Midbrain (tissue), 1 donor: ENCODE measurements at regions not wholly inside any gene's neighbourhood (a gene's known extent, or its start where the extent isn't known, plus 50 kb on each side); places are given as distances from the start of the nearest gene placed in this dataset.

Experiments
- DNase-seq: peaks from one replicate; lab custom pipeline; 2025; lab: John Stamatoyannopoulos, UW

DNA sequence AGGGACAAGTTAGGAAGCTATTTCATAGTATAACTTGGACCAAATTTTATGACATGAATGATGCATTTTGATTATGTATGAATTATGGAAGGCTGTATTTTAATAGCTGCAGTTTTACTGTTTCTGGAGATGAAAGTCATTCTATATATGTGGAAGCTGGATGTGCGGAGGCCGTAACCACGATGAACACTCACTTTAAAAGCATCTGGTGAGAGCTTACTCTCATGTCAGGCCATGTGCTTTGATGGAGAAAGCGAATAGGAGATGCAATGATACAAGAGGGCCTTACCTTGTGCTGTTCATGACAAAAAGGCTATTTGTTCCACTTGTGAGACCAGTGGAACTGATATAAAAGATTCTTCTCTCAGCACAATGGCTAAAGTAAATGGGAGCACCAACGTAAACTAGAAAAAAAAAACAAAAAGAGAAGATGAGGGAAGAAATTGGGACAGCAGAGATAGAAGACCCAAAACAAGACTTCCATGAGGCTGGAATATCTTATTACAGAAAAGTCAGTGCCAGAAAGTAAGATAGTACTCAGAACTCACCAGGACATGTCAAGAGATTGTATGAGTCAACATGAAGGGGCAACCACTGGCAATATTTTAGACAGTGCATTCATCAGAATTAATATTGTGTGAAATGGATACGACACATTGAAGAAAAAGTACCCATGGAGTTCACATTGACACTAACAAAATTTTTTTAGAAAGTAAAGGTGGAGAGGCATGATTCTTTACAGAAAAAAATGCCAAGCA, 63.3 kb upstream of the GAB1 start:
- DNase-seq = no peak

DNA sequence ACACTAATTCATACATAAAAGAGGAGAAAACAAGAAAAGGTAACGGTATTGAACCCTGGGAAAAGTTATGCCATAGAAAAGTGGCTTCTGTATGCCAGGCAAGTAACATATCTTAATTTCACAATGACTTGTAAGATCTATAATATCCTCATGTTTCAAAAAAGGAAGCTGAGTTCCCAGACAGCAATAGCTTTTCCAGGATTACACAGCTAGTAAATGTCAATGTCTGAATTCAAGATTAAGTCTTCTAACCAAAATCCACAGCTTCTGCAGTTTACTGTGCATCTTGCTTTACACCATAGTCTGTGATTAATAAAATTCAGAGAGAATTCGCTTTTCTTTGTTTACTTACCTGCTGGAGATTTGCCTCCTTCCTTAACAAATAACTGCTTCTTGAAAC, 55.8 kb upstream of the GAB1 start:
- DNase-seq = no peak

DNA sequence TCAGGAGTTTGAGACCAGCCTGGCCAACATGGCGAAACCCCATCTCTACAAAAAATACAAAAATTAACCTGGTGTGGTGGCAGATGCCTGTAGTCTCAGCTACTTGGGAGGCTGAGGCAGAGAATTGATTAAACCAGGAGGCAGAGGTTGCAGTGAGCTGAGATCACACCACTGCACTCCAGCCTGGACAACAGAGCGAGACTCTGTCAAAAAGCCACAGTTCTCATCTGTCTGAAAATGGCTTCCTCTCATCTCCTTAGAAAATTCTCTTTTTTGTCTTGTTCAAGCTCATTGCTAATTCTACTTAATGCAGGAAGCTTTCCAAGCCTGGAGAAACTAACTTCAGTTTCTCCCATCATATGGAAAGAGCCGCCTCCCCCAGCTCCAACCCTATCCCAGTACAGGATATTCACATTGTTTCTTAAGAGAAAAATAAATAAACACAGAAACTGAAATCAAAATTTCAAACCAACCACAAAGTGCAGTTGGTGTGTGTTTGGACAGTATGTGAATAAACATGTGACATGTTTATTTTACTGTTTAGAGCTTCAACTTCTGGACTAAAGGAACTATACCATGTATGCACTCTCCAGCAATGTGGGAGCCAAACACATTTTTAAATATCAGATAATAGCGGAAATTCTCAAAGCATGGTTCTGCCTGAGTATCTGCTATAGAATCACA, 55.0 kb upstream of the GAB1 start:
- DNase-seq = no peak

DNA sequence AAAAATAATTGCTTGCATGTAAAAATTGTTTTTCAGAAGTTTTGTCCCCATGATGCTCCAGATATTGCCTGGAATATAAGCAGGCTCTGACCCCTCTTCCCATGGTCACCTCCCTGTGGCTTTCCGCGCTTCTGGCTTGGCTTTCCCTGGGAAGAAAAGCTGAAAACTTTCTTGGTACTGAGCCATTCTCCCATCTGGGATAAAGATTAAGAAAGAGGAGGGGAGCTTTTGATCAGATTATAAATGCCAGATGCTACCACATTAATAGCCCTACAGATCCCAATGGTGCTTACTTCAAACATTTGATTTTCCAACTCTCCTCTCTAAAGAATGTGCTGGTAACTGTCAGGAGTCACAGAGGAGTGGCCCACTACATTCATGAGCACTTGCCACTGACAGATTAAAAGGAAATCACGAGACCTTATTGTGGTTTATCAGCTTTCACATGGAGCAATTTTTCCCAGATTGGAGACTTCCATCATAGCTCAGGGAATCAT, 54.4 kb upstream of the GAB1 start:
- DNase-seq = no peak

DNA sequence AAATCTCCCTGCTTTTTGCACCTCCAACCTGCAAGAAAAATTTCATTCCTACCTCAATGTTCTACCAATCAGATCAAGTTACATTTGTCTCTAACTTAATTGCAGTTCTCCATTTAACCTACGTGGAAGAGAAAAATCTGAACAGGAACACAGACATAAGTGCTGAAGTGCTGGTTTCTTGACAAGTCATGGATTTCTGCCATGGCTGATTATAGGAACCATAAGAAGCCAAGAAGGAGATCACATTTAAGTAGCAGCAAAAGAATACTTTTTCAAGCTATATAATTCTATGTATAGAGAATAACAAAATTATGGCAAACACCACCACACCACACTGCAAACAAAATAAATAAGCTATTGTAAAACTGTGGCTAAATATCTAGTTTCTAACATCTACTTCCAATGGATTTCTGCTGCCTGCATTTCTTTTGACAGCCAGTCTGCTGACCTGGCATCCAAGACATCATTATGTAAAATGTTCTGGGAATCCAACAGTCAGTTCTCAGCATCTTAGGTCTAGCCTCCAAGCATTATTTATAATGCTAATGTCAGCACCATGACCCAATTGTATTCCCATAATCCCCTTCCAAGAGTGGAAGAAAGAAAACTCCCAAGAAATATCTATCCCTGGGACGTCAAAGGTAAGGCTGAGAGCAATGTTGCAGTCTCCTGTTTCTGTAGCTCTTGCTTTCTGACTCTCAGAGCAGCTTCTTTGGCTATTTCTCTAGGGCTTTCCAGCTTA, 50.8 kb upstream of the GAB1 start:
- peak; percentile 6 for DNase-seq

DNA sequence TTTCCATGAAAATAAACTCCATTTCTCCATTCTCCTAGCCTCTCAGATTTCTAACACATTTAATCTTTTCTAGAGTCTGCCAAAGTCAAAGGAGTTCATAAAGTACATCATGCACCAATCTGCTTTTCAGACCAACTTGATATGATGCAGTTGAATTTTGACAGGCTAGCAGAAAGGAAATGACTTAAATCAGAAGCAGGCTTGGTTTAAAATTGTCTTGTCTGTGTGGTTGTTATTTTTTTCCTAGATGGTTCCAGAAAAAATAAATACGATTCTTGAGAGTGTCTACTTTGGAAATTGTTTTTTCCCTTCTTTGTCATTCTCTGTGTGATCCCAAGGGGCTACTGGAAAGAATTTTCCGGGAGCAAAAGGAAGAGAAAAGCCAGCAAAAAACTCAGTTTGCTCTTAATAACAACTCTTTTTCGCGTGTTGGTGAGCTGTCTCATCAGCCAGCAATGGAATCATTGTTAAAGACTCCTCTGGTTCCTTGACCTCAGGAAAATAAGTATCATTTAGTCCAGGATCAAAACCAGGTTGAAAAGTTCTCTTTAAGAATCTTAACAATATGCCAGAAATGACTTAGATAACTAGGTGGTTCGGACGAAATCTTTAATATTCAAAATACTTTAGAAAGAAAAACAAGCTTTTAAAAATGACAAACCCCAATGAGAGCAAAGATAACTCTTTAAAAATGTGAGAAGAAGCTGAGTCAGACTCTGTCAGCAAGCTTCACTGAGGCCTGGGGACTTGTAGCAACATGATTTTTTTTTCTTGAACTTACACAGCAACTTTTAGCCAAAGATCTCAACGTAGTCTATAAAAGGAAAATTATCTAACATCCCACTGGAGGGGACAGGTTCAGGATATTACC, 49.7 kb upstream of the GAB1 start:
- DNase-seq = no peak
